BLaER1 (cell line): ENCODE measurements at regions not wholly inside any gene's neighbourhood (a gene's known extent, or its start where the extent isn't known, plus 50 kb on each side); places are given as distances from the start of the nearest gene placed in this dataset.

ENCODE experiments used
- H3K27ac ChIP-seq: shearing (Covaris generic); formaldehyde crosslinking; 2 replicates; pipeline ENCODE4 v1.8.1; 2022
- H3K27me3 ChIP-seq: shearing (Covaris generic); formaldehyde crosslinking; 2 replicates; pipeline ENCODE4 v1.8.1; 2022
- H3K36me3 ChIP-seq: shearing (Covaris generic); formaldehyde crosslinking; 2 replicates; pipeline ENCODE4 v1.8.1; 2022
- H3K4me1 ChIP-seq: shearing (Covaris generic); formaldehyde crosslinking; 2 replicates; pipeline ENCODE4 v1.8.1; 2022
- H3K4me2 ChIP-seq: shearing (Covaris generic); formaldehyde crosslinking; 2 replicates; pipeline ENCODE4 v1.8.1; 2022
- H3K4me3 ChIP-seq: shearing (Covaris generic); formaldehyde crosslinking; 2 replicates; pipeline ENCODE4 v1.8.1; 2022
- H3K9ac ChIP-seq: shearing (Covaris generic); formaldehyde crosslinking; 2 replicates; pipeline ENCODE4 v1.8.1; 2022
- H3K9me3 ChIP-seq: shearing (Covaris generic); formaldehyde crosslinking; 2 replicates; pipeline ENCODE4 v1.8.1; 2022
- H4K20me1 ChIP-seq: shearing (Covaris generic); formaldehyde crosslinking; 2 replicates; pipeline ENCODE4 v1.8.1; 2022
- Cebpa-rat ChIP-seq: shearing (Covaris generic); IDR thresholded peaks from 2 replicates; pipeline ENCODE4 v1.8.1; 2022

DNA sequence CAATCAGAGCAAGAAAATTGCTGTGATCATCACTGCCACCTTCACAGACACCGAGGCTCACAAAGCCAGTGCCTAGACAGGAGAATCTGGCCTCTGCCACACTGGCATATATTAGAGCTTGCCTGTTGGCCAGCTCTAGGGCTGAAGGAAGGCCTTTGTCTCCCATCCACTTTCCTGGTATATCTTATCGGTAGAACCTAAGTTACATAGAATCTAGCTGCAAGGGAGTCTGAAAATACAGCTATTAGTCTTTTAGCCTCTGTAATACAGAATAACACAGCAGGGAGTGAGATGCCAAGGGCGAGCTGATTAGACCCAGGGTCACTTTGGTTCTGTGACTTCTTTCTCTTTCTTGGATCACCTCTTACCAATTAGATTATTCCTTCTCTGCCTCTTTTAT is 154.9 kb upstream of the KL start:
- Histone ChIP-seq H3K27ac (no peak overlapping the region), H3K9me3 (peaks cover 16% of the 10 kb centered on the region), H3K9ac (no peak overlapping the region), H3K4me3 (no peak overlapping the region), H3K27me3 (no peaks in the 10 kb centered on the region), H3K4me2 (no peak overlapping the region), H3K4me1 (peaks cover 3% of the 10 kb centered on the region), H4K20me1 (no peaks in the 10 kb centered on the region), H3K36me3 (no peaks in the 10 kb centered on the region)
- TF ChIP-seq Cebpa-rat, result no peak

DNA sequence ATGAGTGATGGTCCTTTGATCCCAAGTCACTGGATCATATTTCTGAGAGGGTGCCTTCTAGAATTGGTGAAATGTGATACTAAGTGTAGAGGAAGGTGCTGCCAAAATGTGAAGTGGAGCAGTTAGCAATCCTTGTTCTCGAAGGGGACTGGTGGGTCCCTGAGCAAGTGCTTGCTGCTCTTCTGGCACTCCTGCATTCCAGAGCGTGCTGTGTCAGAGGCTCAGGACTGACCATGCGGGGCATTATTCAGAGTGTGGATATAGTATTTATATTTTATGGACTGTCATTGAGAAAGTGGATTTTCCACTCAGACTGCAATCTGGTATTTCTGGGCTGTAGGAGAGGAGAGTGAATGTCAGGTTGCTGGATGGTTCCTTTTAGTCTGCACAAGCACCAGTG is 152.6 kb upstream of the KL start:
- Histone ChIP-seq H4K20me1 (no peaks in the 10 kb centered on the region), H3K27ac (no peak overlapping the region), H3K4me3 (no peak overlapping the region), H3K4me1 (peaks cover 10% of the 10 kb centered on the region), H3K9me3 (peaks cover 16% of the 10 kb centered on the region), H3K9ac (no peak overlapping the region), H3K36me3 (no peaks in the 10 kb centered on the region), H3K27me3 (no peaks in the 10 kb centered on the region), H3K4me2 (no peak overlapping the region)
- TF ChIP-seq Cebpa-rat, result no peak

DNA sequence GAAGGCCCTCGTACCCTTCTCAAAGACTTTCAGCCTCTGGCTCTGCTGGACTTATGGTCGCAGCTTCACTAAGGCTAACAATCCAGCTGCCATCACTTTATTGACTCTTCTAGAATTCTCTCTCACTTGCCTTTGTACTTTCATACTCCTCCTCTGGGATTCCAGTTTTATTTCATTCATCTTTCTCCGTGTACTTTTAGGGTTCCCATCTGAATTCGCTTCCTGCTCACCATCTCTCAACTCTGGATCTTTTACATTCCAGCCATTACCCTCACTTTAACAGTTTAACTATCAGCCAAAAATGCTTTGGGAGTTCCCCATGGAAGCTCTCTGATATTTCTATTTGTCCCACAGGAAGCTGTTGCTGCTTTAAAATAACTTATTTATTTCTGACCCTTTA is 149.3 kb upstream of the KL start:
- H4K20me1 ChIP-seq, result no peaks in the 10 kb centered on the region

DNA sequence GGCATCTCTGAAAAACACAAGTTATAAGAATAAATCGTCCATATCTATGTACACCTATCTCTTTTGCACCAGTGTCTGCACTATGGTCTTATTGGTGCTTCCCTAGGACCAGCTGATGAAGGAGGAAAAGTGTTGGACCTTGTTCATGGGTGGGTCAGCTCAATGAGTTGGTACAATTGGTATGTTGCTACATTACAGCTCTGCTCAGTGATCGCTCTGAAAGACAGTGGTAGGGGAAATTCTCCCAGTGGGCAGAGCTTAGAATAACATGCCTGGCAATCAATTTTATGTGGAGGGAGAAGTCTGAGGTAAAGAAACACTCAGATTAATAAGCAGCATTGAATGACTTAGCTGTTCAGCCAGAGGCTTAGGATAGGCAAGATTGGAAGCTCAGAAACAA is 138.7 kb upstream of the KL start:
- H3K36me3 ChIP-seq, result no peaks in the 10 kb centered on the region
- no peaks in the 10 kb centered on the region for H4K20me1 ChIP-seq
- H3K27ac ChIP-seq, result no peak overlapping the region
- no peak for TF ChIP-seq Cebpa-rat
- H3K4me3 ChIP-seq, result no peak overlapping the region
- peaks cover under 1% of the 10 kb centered on the region; the same call in 1 of the 2 replicates for H3K4me1 ChIP-seq
- H3K4me2 ChIP-seq, result no peak overlapping the region
- H3K27me3 ChIP-seq, result no peaks in the 10 kb centered on the region
- no peaks in the 10 kb centered on the region for H3K9me3 ChIP-seq
- H3K9ac ChIP-seq, result no peak overlapping the region

More for the DNA sequence above, 149.3 kb upstream of the KL start:
- peaks cover 20% of the 10 kb centered on the region for H3K4me1 ChIP-seq
- peaks cover 14% of the 10 kb centered on the region for H3K9me3 ChIP-seq
- H3K27ac ChIP-seq, result no peak overlapping the region
- no peak overlapping the region for H3K9ac ChIP-seq
- H3K36me3 ChIP-seq, result no peaks in the 10 kb centered on the region
- peak overlapping the region; percentile 37; the same call in 1 of the 2 replicates for H3K4me2 ChIP-seq
- TF ChIP-seq Cebpa-rat, result no peak
- no peak overlapping the region for H3K4me3 ChIP-seq
- H3K27me3 ChIP-seq, result no peaks in the 10 kb centered on the region

DNA sequence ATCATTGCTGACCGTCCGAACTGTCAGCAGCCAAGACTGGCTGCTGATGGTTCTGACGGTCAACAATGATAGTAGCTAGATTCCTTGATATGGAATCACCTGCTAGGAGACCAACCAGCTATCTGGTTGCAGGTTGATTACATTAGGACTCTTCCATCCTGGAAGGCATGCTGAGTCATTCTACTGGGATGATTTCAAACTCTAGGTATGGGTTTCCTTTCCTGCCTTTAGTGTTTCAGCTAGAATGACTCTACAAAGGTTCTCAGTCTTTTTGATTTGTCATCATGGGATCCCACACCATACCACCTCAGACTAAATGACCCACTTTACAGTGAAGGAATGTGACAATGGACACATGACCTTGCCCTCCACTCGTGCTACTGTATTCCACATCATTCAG is 138.1 kb upstream of the KL start:
- H3K36me3 ChIP-seq, result no peaks in the 10 kb centered on the region
- H3K9me3 ChIP-seq, result no peaks in the 10 kb centered on the region
- H3K27me3 ChIP-seq, result no peaks in the 10 kb centered on the region
- no peak overlapping the region for H3K27ac ChIP-seq
- H3K4me1 ChIP-seq, result no peaks in the 10 kb centered on the region
- no peaks in the 10 kb centered on the region for H4K20me1 ChIP-seq
- H3K9ac ChIP-seq, result no peak overlapping the region
- TF ChIP-seq Cebpa-rat, result no peak
- no peak overlapping the region for H3K4me3 ChIP-seq
- H3K4me2 ChIP-seq, result no peak overlapping the region

DNA sequence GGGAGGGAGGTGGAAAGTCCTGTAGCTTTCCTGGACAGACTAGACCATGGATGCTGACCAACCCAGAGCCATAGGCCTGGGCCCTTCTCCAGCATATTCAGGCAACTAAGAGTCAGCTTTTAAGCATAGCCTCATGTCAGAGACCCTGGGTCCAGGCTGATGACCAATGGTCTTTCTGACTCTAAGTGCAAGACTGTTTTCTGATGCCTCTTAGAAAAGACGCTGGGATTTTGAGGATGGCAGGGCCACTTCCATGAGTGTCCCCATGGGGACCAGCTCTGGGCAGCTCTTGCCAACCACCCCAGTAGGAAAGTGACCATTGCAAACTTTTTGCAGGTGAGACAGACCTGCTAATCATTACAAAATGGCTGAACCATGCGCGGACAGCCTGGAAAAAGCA is 135.6 kb upstream of the KL start:
- H3K9ac ChIP-seq, result no peak overlapping the region
- H3K4me1 ChIP-seq, result no peaks in the 10 kb centered on the region
- no peaks in the 10 kb centered on the region for H3K36me3 ChIP-seq
- H4K20me1 ChIP-seq, result no peaks in the 10 kb centered on the region
- H3K4me3 ChIP-seq, result no peak overlapping the region
- TF ChIP-seq Cebpa-rat, result no peak
- H3K27ac ChIP-seq, result no peak overlapping the region
- no peak overlapping the region for H3K4me2 ChIP-seq
- no peaks in the 10 kb centered on the region for H3K27me3 ChIP-seq
- H3K9me3 ChIP-seq, result no peaks in the 10 kb centered on the region

DNA sequence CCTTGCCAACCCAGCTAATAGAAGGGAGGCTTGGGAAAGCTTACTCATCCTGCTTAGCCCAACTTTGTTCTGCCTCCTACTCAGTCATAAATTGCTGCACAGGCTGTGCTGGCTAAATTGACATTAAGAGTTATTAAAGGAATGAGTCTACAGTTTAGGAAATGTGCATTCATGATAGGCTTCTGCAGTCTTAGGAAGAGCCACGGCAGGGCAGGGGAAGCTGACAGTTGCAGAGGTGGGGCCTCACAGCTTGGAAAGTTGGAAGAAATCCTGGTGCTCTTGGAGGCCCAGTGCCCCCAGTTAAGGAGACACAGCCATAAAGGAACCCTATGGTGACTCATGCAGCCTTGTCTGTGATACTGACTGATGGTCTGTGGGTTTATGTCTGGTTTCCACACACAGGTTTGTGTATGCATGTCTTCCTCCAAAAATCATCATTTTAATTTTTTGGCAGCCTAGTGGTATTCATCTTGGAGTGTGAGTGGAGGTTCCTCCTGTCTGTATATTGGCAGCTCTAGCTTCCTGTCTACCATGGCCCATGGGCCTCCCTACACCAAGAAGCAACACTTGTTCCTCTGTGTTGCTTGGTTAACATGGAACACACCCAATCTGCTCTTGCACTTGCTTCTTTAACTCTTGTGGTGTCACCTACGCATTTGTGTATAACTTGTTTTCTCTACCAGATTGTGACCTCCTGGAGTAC is 135.0 kb upstream of the KL start:
- H3K27me3 ChIP-seq, result no peaks in the 10 kb centered on the region
- TF ChIP-seq Cebpa-rat, result no peak
- no peak overlapping the region for H3K9ac ChIP-seq
- H3K9me3 ChIP-seq, result no peaks in the 10 kb centered on the region
- H3K36me3 ChIP-seq, result no peaks in the 10 kb centered on the region
- no peak overlapping the region for H3K4me2 ChIP-seq
- no peaks in the 10 kb centered on the region for H3K4me1 ChIP-seq
- H3K27ac ChIP-seq, result no peak overlapping the region
- no peak overlapping the region for H3K4me3 ChIP-seq
- H4K20me1 ChIP-seq, result no peaks in the 10 kb centered on the region

DNA sequence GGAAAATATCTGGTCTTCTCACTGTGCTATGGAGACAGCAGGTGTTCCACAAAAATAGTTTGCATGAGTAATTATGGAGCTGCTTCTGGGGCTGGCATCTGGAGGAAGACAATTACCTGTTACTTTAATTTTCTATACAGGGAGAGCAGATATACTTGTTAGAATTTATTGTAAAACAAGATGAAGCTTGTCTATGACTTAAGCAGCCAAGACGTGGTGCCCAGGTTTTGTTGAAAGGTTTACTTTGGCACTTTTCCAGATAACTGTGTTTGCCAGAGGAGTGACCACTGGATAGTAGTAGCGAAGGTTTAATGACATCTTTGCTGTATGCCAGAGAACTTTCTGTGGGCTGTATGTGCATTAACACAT is 134.5 kb upstream of the KL start:
- no peak overlapping the region for H3K4me3 ChIP-seq
- no peak overlapping the region for H3K9ac ChIP-seq
- TF ChIP-seq Cebpa-rat, result no peak
- H3K27ac ChIP-seq, result no peak overlapping the region
- H3K4me2 ChIP-seq, result no peak overlapping the region
- H3K9me3 ChIP-seq, result no peaks in the 10 kb centered on the region
- no peaks in the 10 kb centered on the region for H4K20me1 ChIP-seq
- no peaks in the 10 kb centered on the region for H3K36me3 ChIP-seq
- no peaks in the 10 kb centered on the region for H3K4me1 ChIP-seq
- no peaks in the 10 kb centered on the region for H3K27me3 ChIP-seq

DNA sequence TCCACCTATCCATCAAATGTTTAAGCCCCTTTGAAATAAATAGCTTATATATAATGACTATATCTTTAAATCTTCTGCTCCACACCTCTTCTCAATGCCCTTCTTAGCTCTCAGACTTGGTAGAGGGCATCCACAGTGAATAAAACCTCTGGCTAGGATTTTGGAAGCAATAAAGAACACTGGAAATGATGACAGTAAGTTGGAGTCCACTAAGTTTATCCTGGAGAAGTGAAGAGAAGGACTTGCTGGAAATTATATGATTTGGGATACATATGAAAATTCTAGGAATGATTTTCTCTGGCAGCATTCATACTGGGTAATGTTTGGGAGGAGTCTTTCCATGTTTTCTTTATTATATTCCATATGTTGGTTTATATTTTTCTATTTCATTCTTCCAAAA is 133.5 kb upstream of the KL start:
- no peaks in the 10 kb centered on the region for H4K20me1 ChIP-seq
- H3K4me1 ChIP-seq, result no peaks in the 10 kb centered on the region
- H3K27me3 ChIP-seq, result no peaks in the 10 kb centered on the region
- no peak overlapping the region for H3K4me3 ChIP-seq
- peaks cover 7% of the 10 kb centered on the region for H3K9me3 ChIP-seq
- no peak overlapping the region for H3K27ac ChIP-seq
- no peak for TF ChIP-seq Cebpa-rat
- H3K36me3 ChIP-seq, result no peaks in the 10 kb centered on the region
- H3K4me2 ChIP-seq, result no peak overlapping the region
- H3K9ac ChIP-seq, result no peak overlapping the region

DNA sequence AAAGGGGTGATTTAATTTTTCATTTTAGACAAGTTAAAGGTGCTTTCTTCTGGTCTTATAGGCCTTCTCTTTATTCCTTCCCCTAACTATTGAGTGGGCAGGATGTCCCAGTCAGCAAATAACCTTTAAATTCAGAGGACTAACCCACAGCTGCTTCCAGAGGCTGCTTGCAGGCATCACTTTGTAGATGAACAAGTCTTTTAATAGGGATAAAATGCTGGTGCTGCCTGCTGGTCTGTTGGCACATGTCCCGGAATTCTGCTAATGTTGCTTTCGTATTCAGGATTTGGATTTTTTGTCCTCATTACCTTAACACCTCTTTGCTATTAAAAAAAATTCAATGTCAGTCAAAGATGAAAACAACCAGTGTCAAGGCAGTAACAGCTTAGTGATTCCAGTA is 132.7 kb upstream of the KL start:
- Histone ChIP-seq H4K20me1 (no peaks in the 10 kb centered on the region), H3K27ac (no peak overlapping the region), H3K4me1 (no peaks in the 10 kb centered on the region), H3K9me3 (peaks cover 11% of the 10 kb centered on the region), H3K27me3 (no peaks in the 10 kb centered on the region), H3K9ac (no peak overlapping the region), H3K36me3 (no peaks in the 10 kb centered on the region), H3K4me3 (no peak overlapping the region), H3K4me2 (no peak overlapping the region)
- TF ChIP-seq Cebpa-rat, result no peak

DNA sequence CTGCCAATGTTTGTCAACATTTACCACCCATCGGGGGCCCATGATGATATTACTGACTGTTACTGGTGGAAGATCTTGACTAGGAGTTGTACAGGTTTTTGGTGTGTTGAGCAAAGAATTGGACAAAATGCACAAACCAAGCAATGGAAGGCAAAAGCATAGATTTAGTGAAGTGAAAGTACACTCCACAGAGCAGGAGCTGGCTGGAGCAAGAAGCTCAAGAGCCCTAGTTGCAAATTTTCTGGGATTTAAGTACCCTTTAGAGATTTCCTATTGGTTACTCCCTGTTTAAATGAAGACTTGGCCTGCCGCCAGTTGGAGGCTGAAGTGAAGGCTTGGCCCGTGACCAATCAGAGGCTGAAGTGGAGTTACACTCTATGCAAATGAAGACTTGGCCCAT is 128.6 kb upstream of the KL start:
- Histone ChIP-seq H3K4me2 (no peak overlapping the region), H3K9ac (no peak overlapping the region), H3K27me3 (no peaks in the 10 kb centered on the region), H3K4me1 (no peaks in the 10 kb centered on the region), H3K4me3 (no peak overlapping the region), H3K27ac (no peak overlapping the region), H3K36me3 (no peaks in the 10 kb centered on the region), H3K9me3 (peaks cover 11% of the 10 kb centered on the region), H4K20me1 (no peaks in the 10 kb centered on the region)
- TF ChIP-seq Cebpa-rat, result no peak
